ENCODE measurements at regions not wholly inside any gene's neighbourhood (a gene's known extent, or its start where the extent isn't known, plus 50 kb on each side); places are given as distances from the start of the nearest gene placed in this dataset.

DNA sequence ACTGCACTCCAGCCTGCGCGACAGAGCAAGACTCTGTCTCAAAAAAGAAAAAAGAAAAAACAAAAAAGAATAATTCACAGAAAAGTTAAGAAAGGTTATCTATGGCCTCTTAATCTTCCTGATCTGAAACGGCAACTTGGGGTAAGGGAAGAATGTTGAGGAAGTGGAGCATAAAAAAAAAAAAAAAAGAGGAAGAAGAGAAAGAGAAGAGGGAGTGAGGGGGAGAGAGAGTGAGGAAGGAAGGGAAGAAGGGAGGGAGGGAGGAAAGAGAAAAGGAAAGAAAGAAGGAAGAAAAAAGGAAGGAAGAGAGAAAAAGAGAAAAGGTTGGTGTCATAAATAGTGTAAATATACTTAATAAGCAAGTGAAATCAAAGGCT, 68.9 kb upstream of the NCOA3 start:
- Histone ChIP-seq H3K14ac (ENCODE audit: insufficient read length) (no peak overlapping the region), H3K4ac (replicated peaks; ENCODE audit: insufficient read length, low read depth, low read length) (no peak overlapping the region), H2AFZ (ENCODE audit: low read length) (no peak overlapping the region), H3K4me2 (ENCODE audit: insufficient read depth in 1 of 2, low read depth in 2 of 2, low read length in 2 of 2) (no peak overlapping the region), H2BK5ac (ENCODE audit: low read depth, low read length) (no peak overlapping the region), H3K18ac (ENCODE audit: extremely low read depth, low read length) (no peak overlapping the region), H2BK120ac (replicated peaks; ENCODE audit: low read depth, low read length) (no peak overlapping the region), H3K79me1 (ENCODE audit: low read depth, low read length) (no peaks in the 10 kb centered on the region), H3K9me3 (ENCODE audit: insufficient read depth in 2 of 2, low read depth in 1 of 2, low read length in 1 of 2) (0 out of 4 replicates have a peak, but pooled peaks cover 0 to under 1% of the 10 kb centered on the region in 2 experiments), H4K5ac (ENCODE audit: insufficient read length, low read depth, low read length) (no peak overlapping the region), H3K23ac (ENCODE audit: insufficient read length) (no peak overlapping the region), H3K36me3 (ENCODE audit: control insufficient read depth in 2 of 4, insufficient read depth in 4 of 4, low read length in 3 of 4) (no peaks in the 10 kb centered on the region), H4K8ac (ENCODE audit: extremely low read depth, insufficient read depth, low read length) (no peak overlapping the region), H3K9ac (replicated peaks in 1 of 4; ENCODE audit: extremely low read depth in 1 of 4, low read depth in 3 of 4, low read length in 3 of 4) (no peak overlapping the region), H2AK5ac (ENCODE audit: low read depth, low read length) (no peak overlapping the region), H2BK15ac (ENCODE audit: low read length) (no peak overlapping the region), H2BK20ac (ENCODE audit: low read length) (no peak overlapping the region), H2BK12ac (ENCODE audit: low read depth, low read length) (no peak overlapping the region), H4K91ac (replicated peaks; ENCODE audit: insufficient read length, low read length) (no peak overlapping the region), H3K56ac (replicated peaks; ENCODE audit: insufficient read length, low read depth, low read length) (no peak overlapping the region), H4K20me1 (replicated peaks in 1 of 2; ENCODE audit: control insufficient read depth in 1 of 2, insufficient read depth in 2 of 2, low read length in 2 of 2) (no peaks in the 10 kb centered on the region), H3K23me2 (ENCODE audit: low read depth, low read length) (no peaks in the 10 kb centered on the region), H3K27me3 (replicated peaks in 1 of 4; ENCODE audit: control insufficient read depth in 3 of 4, extremely low read depth in 1 of 4, insufficient read depth in 3 of 4, low read length in 3 of 4) (no peaks in the 10 kb centered on the region), H3K4me3 (ENCODE audit: extremely low read depth in 1 of 4, insufficient read depth in 2 of 4, low read depth in 3 of 4, low read length in 4 of 4) (no peak overlapping the region), H3K79me2 (ENCODE audit: control insufficient read depth in 1 of 2, insufficient read depth in 2 of 2, low read length in 2 of 2) (no peaks in the 10 kb centered on the region), H3K27ac (ENCODE audit: low read depth, low read length) (no peak overlapping the region), H3K4me1 (replicated peaks in 1 of 4; ENCODE audit: control insufficient read depth in 3 of 4, insufficient read depth in 4 of 4, low read length in 3 of 4) (no peaks in the 10 kb centered on the region)
- WGBS, 2 experiments (ENCODE audit: extremely low coverage in 1 of 2, insufficient coverage in 1 of 2, insufficient read length in 1 of 2, insufficient replicate concordance in 2 of 2, low coverage in 1 of 2, low lambda C conversion rate in 2 of 2, missing lambda C conversion rate in 1 of 2) = 93% methylated on average over 3 of the region's 3 CpGs; no CpG with 5 or more reads in 1 of the 2 experiments
- DNase-seq (ENCODE audit: low read depth in 1 of 2, low spot score in 2 of 2) (no peak), FAIRE-seq (no peak)
- CTCF ChIA-PET (ENCODE audit: partially characterized antibody) = interaction anchor here (1.3 to 2.1 kb wide), 2 partner anchors 102 to 236 kb away, joined by 3 to 4 read pairs; no protein-coding TSS in a partner anchor
- POLR2A ChIA-PET (ENCODE audit: partially characterized antibody) = no interaction called here
- TF ChIP-seq ASH2L (IDR thresholded peaks at IDR 0.05; ENCODE audit: low read length) (no peak), GTF2F1 (IDR thresholded peaks at IDR 0.05; ENCODE audit: borderline replicate concordance, low read depth, low read length) (no peak), SIX5 (IDR thresholded peaks at IDR 0.05; ENCODE audit: low read depth, low read length) (no peak), JUN (IDR thresholded peaks at IDR 0.05; ENCODE audit: low read depth, low read length) (no peak), POLR2AphosphoS5 (IDR thresholded peaks at IDR 0.05; ENCODE audit: low read depth, low read length) (no peak), SP2 (IDR thresholded peaks at IDR 0.05; ENCODE audit: low read length) (no peak), TCF12 (IDR thresholded peaks at IDR 0.05; ENCODE audit: low read depth, low read length) (no peak), TAF7 (optimal IDR thresholded peaks at IDR 0.05; ENCODE audit: borderline replicate concordance, low read depth, low read length) (no peak), SAP30 (IDR thresholded peaks at IDR 0.05; ENCODE audit: insufficient read depth, insufficient replicate concordance, low read length) (no peak), BACH1 (IDR thresholded peaks at IDR 0.05; ENCODE audit: low read length) (no peak), KDM5A (IDR thresholded peaks at IDR 0.05; ENCODE audit: low read length) (no peak), HDAC6 (IDR thresholded peaks at IDR 0.05; ENCODE audit: low read depth, low read length) (no peak), EZH2 (IDR thresholded peaks at IDR 0.05; ENCODE audit: low read depth, low read length, severe bottlenecking) (no peak), CEBPB (IDR thresholded peaks at IDR 0.05; ENCODE audit: low read depth, low read length) (no peak)
- TF ChIP-seq, protein P1, sequence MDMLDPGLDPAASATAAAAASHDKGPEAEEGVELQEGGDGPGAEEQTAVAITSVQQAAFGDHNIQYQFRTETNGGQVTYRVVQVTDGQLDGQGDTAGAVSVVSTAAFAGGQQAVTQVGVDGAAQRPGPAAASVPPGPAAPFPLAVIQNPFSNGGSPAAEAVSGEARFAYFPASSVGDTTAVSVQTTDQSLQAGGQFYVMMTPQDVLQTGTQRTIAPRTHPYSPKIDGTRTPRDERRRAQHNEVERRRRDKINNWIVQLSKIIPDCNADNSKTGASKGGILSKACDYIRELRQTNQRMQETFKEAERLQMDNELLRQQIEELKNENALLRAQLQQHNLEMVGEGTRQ (IDR thresholded peaks at IDR 0.05; ENCODE audit: low read length) = no peak
